ENCODE measurements at regions not wholly inside any gene's neighbourhood (a gene's known extent, or its start where the extent isn't known, plus 50 kb on each side); places are given as distances from the start of the nearest gene placed in this dataset.
"Not testable (repeated sequence)": the region's sequence is repeated elsewhere in the genome, so short reads cannot be mapped to it uniquely, and the experiment has no call there.

- not testable (repeated sequence) for DNase-seq (ENCODE audit: extremely low spot score, insufficient read length, low read depth); FAIRE-seq
These were observed 54.8 kb upstream of the ZNF717 start for GRCh38 chr3:75840160-75840559.

GRCh38 chr3:75850301-75851008 lies 65.1 kb upstream of the ZNF717 start:
- FAIRE-seq; DNase-seq (ENCODE audit: extremely low spot score, insufficient read length, low read depth): not testable (repeated sequence)

- DNase-seq (ENCODE audit: extremely low spot score, insufficient read length, low read depth) (no peak), FAIRE-seq (no peak)
These were observed 77.8 kb upstream of the ZNF717 start for GRCh38 chr3:75863130-75863529.

GRCh38 chr3:75863878-75864277 lies 78.5 kb upstream of the ZNF717 start:
- no peak for FAIRE-seq
- DNase-seq (ENCODE audit: extremely low spot score, insufficient read length, low read depth): no peak

- not testable (repeated sequence) for FAIRE-seq; DNase-seq (ENCODE audit: extremely low spot score, insufficient read length, low read depth)
These were observed 98.4 kb upstream of the ZNF717 start for GRCh38 chr3:75883719-75884118.

GRCh38 chr3:75886971-75887526 lies 101.7 kb upstream of the ZNF717 start:
- FAIRE-seq: no peak
- no peak for DNase-seq (ENCODE audit: extremely low spot score, insufficient read length, low read depth)

GRCh38 chr3:75894234-75894633 lies 108.9 kb upstream of the ZNF717 start:
- DNase-seq (ENCODE audit: extremely low spot score, insufficient read length, low read depth) (no peak), FAIRE-seq (no peak)

GRCh38 chr3:75896265-75896664 lies 110.9 kb upstream of the ZNF717 start:
- FAIRE-seq (no peak), DNase-seq (ENCODE audit: extremely low spot score, insufficient read length, low read depth) (no peak)

- FAIRE-seq; DNase-seq (ENCODE audit: extremely low spot score, insufficient read length, low read depth): not testable (repeated sequence)
These were observed 116.1 kb upstream of the ZNF717 start for GRCh38 chr3:75901446-75901845.

- DNase-seq (ENCODE audit: extremely low spot score, insufficient read length, low read depth): no peak
- FAIRE-seq: no peak
These were observed 121.3 kb upstream of the ZNF717 start for GRCh38 chr3:75906555-75907112.

- no peak for FAIRE-seq
These were observed 128.5 kb upstream of the ZNF717 start for GRCh38 chr3:75913800-75914350.

GRCh38 chr3:75914741-75915140 lies 129.4 kb upstream of the ZNF717 start:
- not testable (repeated sequence) for FAIRE-seq; DNase-seq (ENCODE audit: extremely low spot score, insufficient read length, low read depth)

More at GRCh38 chr3:75913800-75914350, 128.5 kb upstream of the ZNF717 start:
- DNase-seq (ENCODE audit: extremely low spot score, insufficient read length, low read depth): no peak

GRCh38 chr3:75938921-75939320 lies 153.6 kb upstream of the ZNF717 start:
- FAIRE-seq (no peak), DNase-seq (ENCODE audit: extremely low spot score, insufficient read length, low read depth) (no peak)

GRCh38 chr3:75951941-75952340 lies 166.6 kb upstream of the ZNF717 start:
- FAIRE-seq (no peak), DNase-seq (ENCODE audit: extremely low spot score, insufficient read length, low read depth) (no peak)

GRCh38 chr3:75960031-75960430 lies 174.7 kb upstream of the ZNF717 start:
- DNase-seq (ENCODE audit: extremely low spot score, insufficient read length, low read depth); FAIRE-seq: not testable (repeated sequence)

- not testable (repeated sequence) for FAIRE-seq; DNase-seq (ENCODE audit: extremely low spot score, insufficient read length, low read depth)
These were observed 176.7 kb upstream of the ZNF717 start for GRCh38 chr3:75962054-75962453.

GRCh38 chr3:75967071-75967470 lies 181.7 kb upstream of the ZNF717 start:
- FAIRE-seq (no peak), DNase-seq (ENCODE audit: extremely low spot score, insufficient read length, low read depth) (no peak)

GRCh38 chr3:75978686-75979085 lies 193.3 kb upstream of the ZNF717 start:
- no peak for FAIRE-seq
- no peak for DNase-seq (ENCODE audit: extremely low spot score, insufficient read length, low read depth)

GRCh38 chr3:75981401-75981800 lies 196.1 kb upstream of the ZNF717 start:
- DNase-seq (ENCODE audit: extremely low spot score, insufficient read length, low read depth): no peak
- FAIRE-seq: no peak

GRCh38 chr3:75982151-75982550 lies 196.8 kb upstream of the ZNF717 start:
- no peak for DNase-seq (ENCODE audit: extremely low spot score, insufficient read length, low read depth)

GRCh38 chr3:75983111-75983510 lies 197.8 kb upstream of the ZNF717 start:
- FAIRE-seq: no peak

More at GRCh38 chr3:75982151-75982550, 196.8 kb upstream of the ZNF717 start:
- no peak for FAIRE-seq

More at GRCh38 chr3:75983111-75983510, 197.8 kb upstream of the ZNF717 start:
- no peak for DNase-seq (ENCODE audit: extremely low spot score, insufficient read length, low read depth)
